ENCODE measurements at regions not wholly inside any gene's neighbourhood (a gene's known extent, or its start where the extent isn't known, plus 50 kb on each side); places are given as distances from the start of the nearest gene placed in this dataset.
"Not testable (repeated sequence)": the region's sequence is repeated elsewhere in the genome, so short reads cannot be mapped to it uniquely, and the experiment has no call there.

DNA sequence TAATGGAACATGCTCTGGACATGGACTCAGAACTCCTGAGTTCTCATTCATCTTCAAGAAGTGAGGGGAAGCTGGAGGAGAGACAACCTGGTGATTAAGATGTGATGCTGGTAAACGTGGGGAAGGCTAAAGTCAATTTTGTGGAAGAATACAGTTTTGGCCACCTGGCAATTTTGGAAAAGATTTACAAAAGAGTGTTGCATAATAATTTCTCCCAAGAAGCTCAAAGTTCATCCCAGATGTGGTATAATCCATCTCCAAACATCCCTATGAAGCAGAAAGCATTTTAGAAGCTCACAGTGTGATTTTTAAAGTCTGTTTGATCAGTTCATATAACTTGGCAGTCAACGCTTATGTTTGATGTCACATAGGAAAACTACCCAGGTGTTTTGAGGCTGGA, 208.7 kb downstream of the LMX1A start:
- no peak for DNase-seq (ENCODE audit: low read depth in 2 of 2)

DNA sequence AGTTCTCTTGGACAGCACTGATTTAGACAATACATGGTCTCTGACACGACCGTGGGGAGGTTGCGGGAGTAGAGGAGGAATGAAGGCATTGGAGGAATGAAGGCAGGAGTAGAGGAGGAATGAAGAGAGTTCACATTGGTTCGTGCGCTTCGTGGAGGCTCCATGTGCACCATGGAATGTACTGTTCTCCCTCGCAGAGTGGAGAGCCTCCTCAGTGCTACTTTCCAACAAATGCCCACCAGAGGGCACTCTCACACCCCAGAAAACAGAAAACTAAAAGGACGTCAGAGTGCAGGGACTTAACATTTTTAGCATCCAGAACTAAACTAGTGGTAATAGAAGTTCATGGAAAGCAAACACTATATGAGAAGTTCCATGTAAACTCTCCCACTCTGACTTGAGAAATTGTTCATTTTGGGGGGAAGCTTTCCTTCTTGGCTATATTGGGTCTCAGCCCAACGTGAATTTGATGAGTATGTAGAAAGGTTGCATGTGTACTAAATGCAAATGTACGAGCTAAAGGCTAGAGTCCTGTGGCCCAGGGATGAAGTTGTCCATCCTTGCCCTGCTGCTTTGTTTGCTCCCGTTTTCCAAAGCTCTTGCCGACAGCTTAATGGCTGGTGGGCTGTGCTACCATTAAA, 211.6 kb downstream of the LMX1A start:
- DNase-seq (ENCODE audit: low read depth in 2 of 2) = peak; percentile 6 to 7

DNA sequence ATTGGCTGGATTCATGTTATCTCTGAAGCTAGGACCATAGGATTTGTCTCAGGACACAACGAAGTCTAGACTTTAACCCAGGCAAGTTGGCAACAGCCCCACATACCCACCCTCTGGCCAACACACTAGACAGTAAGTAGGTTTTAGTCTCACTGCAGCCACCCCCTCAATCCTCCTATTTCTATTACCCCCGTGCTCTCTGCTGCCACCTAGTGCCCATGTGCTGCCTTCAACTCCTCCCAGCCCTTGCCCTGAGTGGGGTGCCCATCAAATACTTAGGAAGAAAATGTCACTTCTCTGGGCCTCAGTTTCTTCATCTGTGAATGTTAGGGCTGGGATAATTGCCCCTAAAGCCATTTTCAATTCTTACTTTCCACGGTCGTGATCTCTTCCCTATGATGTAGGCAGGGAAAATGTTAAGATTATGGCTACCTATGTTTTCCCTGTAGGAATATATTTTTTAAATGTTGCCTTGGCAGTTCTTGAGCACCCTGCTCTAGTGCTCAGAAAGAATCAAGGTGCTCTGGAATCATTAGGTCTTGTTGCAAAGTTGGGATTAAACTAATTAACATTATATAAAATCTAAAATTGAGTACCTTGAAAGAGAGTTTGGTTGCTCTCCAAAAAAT, 213.0 kb downstream of the LMX1A start:
- DNase-seq (ENCODE audit: low read depth in 2 of 2) = peak; percentile 8 to 16

DNA sequence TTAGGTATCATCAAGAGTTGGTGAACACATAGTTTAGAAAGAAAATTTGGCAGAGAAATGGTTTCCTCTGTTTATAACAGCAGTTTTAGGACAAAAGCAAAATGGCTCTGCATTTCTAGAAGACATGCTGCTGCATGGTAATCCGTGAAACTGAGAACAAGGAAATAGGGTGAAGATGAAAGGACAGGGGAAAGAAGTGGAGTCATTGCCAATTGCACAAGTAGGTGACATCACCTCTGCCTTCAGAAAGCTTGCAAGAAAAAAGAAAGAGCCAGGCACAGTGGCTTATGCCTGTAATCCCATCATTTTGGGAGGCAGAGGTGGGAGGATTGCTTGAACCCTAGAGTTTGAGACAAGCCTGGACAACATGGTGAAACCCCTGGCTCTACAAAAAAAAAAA, 217.6 kb downstream of the LMX1A start:
- no peak for DNase-seq (ENCODE audit: low read depth in 2 of 2)

DNA sequence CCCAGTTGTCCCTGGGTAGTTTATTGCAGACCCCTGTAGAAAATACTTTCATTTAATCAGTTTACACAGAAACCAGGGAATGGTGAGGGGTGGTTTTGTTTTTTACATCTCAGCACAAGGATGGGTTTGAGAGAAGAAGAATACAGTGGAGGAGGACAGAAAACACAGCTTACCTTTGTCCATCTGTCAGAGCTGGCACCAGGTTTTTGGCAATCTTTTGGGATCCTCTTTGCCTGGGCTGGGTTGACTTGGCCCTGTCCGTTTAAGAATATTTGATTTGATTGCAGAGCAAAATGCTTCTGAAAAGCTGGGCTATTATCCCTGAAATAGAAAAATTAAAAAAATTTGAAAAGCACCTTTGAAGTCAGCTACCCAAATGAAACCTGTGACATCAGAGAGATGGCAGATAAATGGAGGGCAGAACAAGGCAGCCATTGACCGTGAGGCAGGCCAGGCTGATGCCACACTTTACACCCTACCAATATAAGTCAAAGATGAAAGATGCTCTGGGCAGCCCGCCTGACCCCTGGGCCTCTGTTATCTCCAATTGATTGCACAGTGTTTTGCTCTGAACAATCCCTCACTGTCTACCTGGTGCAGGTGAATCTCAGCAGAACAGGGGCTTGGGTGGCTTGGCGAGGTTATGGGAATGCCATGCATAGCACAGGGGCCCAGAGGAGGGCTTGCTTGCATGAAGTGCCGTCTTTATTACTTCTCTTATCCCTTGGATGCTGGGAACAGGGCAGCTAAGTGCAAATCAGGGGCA, 218.8 kb downstream of the LMX1A start:
- no peak for DNase-seq (ENCODE audit: low read depth in 2 of 2)

DNA sequence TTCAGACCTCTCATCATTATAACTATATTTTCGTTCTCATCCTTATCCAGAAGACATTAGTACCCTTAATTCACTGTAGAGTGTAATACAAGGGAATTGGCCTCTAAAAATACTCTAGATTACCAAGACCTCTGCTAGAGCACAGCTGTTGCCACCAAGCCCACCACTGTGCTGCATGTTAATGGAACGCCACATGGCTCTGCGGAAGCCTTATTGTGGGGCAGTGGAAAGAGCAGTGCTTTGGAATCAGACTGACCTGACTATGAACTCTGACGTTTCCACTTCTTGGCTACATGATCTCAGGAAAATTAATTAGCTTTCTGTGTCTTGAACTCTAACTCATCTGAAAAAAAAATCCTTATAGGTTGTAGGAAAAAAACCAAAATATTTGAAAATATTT, 222.1 kb downstream of the LMX1A start:
- DNase-seq (ENCODE audit: low read depth in 2 of 2) = no peak

DNA sequence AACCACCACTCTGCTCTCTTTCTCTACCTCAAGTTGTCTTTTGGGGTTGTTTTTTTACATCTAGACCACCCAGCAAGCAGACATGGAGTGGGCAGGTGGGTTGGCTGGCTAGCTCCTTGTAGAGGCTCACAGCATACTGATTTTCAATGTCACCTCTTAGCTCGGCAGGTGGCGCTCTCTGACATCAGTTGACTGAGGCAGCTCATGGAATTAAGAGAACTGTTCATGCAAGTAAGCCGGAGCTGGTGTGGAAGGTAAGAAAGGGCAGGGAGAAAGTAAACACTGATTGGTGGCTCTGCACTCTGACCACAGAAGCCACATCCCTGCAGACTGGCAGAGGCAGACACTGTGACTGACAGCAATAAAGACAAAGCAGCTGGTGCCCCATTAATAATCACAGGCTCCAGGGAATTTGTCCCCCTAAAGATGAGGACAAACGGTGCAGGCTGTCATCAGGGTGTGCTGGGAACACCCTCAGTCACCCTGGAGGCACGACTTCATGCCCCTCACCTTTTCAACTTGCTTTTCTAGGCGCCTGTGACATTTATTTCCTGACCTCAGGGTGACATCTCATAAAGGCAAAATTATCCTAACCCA, 226.8 kb downstream of the LMX1A start:
- DNase-seq (ENCODE audit: low read depth in 2 of 2) = peak; percentile 4 to 22

DNA sequence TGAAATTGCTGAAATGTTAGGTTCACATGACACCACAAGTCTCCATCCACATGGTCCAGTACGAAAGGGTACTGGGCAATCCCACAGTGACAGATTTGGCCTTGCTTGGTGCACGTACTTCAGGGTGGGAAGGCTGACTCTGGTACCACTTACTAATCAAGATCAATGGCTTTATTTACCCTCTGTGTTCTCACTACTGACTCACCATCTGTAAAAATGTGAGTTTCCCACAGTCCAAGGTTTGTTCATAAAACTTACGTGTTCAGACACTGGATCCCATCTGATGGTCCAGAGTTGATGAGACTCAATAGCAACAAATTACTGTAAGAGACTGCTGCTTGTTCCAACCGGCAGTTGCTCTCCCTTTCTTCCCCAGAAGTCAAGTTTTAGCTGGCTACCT, 231.7 kb downstream of the LMX1A start:
- DNase-seq (ENCODE audit: low read depth in 2 of 2) = no peak

DNA sequence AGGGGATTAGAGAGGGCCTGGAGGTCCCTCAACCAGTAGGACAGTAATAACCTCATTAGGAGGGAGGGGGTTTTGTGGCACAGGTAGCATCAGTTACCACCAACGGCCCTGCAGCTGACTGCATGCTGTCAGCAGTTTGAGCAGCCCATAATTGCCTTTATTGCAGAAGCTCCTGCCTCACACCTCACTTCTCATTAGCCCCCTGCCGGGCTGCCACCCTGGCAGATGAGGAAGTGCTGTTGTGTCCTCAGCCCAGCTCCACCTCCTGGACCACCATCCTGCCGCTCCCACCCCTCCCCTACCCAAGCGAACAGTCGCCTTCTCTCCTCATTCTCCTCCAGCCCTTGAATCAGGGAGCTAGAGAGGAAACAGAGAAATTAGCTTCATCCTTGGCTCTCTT, 237.4 kb downstream of the LMX1A start:
- DNase-seq (ENCODE audit: low read depth in 2 of 2) = no peak

DNA sequence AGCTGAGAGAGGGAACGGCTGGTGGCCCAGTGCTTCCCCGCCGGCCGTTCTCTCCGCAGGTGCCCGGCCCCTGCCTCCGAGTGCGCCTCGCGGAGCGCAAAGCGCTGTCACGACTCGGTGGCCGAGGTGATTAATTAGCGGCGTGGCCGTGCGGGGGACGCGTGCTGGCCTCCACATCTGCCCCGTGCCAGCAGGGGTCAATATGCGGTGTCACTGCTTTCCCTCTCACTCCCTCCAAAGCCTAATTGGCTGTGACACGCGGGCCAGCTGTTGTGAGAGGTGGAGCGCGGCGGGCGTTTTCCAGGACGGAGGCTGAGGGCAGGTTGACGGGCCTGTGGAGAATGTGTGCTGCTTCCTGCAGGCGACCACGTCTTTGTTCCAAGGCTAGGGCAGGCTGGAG, 239.0 kb downstream of the LMX1A start:
- no peak for DNase-seq (ENCODE audit: low read depth in 2 of 2)

DNA sequence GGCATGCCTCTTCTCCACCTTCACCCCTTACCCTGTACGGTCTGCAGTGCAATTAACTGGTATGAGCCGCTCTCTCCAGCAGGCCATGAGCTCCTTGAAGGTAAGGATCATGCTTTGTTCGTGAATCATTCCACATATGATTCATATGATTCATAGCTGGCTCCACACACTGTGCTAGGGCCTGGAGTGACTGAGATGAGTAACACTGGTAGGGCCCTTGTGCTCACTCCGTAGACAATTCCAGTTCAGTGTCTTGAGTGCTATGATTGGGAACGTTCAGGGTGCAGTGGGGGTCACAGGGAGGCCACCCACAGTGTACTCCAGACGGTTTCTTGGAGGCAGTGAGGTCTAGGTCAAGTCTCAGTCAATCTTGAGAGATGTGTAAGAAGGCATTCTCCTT, 239.8 kb downstream of the LMX1A start:
- no peak for DNase-seq (ENCODE audit: low read depth in 2 of 2)

DNA sequence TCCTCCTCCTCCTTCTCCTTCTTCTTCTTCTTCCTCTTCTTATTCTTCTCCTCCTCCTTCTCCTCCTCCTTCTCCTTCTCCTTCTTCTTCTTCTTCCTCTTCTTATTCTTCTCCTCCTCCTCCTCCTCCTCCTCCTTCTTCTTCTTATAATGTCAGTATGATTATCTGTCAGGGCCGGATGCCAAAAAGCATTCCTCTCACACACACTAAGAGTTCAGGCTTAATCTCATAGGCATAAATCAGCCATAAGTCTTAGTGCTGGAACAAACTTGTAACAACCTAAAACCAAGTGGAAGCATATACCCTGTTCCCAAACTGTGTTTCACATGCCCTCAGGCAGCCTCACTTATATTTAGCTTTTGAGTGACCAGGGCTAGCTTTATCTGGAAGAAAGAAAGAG, 240.3 kb downstream of the LMX1A start:
- DNase-seq (ENCODE audit: low read depth in 2 of 2) = no peak

DNA sequence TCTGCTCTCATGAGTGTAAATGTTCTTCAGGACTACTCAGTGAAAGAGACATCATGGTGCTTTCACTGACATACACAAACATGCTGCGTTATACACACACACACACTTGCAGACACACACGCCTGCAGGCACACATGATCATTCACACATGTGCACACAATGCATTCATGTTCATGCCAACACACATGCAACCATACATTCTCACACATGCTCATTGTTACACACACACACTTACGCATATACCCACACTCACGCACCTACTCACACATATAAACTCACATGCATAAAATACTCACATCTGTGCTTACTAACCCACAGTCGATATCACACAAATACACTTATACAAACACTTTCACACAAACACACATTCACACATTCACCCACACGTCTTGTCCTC, 241.6 kb downstream of the LMX1A start:
- no peak for DNase-seq (ENCODE audit: low read depth in 2 of 2)

DNA sequence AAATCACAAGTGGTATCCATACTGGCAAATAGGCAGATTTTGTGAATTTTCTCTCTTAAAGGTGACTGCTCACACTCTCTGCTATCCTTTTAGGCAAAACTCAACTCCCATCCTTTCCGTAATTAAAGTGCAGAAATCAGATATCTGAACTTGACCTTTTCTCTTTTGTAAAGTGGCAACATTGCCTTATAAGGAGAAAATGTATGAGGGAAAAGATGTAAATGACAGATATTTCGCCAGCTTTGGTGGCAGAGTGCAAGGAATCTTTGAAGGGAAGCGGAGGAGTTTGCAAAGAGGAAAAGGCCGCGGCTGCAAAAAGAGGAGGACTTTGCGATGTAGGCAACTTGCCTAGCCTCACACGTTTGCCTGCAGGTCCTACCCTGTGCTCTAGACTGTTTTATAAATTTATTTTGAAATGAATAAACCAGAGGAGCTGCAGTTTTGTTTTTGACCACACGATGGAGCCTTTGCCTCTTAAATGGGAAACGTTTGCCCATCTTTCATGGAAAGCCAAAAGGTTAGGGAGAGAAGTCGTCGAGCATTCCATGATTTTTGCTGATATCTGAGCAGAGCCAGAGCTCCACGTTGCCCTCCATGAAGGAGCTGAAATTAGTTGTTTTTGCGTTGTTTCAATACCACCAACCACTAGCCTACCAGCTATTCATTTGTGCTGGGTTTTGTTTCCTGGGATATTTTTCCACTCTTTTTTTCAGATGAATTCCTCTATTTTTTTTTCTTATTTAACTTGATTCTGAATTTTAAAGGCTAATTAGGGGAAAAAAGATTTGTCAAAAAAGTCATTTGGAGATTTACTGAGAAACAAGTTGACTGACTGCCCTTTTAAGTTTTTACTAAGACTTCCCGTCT, 242.3 kb downstream of the LMX1A start:
- no peak for DNase-seq (ENCODE audit: low read depth in 2 of 2)

DNA sequence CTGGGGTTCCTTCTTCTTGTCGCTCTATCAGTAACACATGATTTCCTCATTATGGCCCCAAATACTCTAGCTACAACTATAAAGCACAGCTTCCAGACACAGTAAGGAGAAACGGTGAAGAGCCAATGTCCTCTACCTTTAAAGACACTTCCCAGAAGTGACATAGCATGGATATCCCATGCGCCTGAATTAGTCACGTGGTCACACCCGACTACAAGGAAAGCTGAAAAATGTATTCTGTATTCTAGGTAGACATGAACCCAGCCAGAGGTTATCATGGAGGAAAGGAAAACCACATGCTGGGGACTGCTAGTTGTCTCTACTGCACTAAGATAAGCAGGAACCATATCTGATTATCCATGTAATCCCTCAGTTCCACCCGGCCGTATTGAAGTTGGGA, 244.3 kb downstream of the LMX1A start:
- DNase-seq (ENCODE audit: low read depth in 2 of 2) = no peak

DNA sequence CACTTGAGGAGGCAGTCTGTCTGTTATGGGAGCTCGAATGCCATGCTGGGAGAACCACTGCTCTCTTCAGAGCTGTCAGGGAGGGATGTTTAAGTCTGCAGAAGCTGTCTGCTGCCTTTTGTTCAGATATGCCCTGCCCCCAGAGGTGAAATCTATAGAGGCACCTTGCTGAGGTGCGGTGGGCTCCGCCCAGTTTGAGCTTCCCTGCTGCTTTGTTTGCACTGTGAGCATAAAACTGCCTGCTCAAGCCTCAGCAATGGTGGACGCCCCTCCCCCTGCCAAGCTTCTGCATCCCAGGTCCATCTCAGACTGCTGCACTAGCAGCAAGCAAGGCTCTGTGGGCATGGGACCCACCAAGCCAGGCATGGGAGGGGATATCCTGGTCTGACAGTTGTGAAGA, 247.5 kb downstream of the LMX1A start:
- no peak for DNase-seq (ENCODE audit: low read depth in 2 of 2)

DNA sequence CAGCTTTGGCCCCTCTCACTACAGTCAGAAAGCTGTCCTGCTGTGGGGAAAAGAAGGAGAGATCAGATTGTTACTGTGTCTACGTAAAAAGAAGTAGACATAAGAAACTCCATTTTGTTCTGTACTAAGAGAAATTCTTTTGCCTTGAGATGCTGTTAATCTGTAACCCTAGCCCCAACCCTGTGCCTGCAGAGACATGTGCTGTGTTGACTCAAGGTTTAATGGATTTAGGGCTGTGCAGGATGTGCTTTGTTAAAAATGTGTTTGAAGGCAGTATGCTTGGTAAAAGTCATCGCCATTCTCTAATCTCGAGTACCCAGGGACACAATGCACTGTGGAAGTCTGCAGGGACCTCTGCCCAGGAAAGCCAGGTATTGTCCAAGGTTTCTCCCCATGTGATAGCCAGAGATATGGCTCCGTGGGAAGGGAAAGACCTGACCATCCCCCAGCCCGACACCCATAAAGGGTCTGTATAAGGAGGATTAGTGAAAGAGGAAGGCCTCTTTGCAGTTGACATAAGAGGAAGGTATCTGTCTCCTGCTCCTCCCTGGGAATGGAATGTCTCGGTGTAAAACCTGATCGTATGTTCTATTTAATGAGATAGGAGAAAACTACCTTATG, 263.9 kb downstream of the LMX1A start:
- not testable (repeated sequence) for DNase-seq (ENCODE audit: low read depth in 2 of 2)

DNA sequence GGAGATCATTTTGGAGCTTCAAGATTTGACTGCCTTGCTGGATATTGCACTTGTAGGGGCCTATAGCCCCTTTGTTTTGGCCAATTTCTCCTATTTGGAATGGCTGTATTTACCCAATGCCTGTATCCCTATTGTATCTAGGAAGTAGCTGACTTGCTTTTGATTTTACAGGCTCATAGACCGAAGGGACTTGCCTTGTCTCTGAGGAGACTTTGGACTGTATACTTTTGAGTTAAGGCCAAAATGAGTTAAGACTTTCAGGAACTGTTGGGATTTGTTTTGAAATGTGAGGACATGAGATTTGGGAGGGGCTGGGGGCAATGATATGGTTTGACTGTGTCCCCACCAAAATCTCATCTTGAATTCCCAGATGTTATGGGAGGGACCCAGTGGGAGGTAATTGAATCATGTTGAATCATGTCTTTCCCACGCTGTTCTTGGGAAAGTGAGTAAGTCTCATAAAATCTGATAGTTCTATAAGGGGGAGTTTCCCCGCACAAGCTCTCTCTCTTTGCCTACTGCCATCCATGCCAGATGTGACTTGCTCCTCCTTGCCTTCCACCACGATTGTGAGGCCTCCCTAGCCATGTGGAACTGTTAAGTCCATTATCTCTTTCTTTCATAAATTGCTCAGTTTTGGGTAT, 276.1 kb downstream of the LMX1A start:
- DNase-seq (ENCODE audit: low read depth in 2 of 2) = no peak

DNA sequence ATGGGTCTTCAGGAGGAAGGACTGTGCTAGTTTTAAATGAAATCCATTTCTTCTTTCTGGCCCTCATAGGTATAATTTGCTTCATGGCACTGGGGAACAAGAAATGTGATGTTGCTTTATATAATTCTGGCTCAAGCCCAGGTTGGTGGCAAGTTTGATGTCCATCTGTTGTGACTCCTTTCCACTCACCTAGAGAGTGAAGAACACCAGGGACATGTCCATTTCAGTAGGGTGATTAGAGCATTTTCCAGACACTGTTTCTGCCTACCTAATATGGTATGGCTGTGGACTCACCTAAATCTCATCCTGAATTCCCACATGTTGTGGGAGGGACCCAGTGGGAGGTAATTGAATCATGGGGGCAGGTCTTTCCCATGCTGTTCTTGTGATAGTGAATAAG, 278.1 kb downstream of the LMX1A start:
- DNase-seq (ENCODE audit: low read depth in 2 of 2) = no peak

DNA sequence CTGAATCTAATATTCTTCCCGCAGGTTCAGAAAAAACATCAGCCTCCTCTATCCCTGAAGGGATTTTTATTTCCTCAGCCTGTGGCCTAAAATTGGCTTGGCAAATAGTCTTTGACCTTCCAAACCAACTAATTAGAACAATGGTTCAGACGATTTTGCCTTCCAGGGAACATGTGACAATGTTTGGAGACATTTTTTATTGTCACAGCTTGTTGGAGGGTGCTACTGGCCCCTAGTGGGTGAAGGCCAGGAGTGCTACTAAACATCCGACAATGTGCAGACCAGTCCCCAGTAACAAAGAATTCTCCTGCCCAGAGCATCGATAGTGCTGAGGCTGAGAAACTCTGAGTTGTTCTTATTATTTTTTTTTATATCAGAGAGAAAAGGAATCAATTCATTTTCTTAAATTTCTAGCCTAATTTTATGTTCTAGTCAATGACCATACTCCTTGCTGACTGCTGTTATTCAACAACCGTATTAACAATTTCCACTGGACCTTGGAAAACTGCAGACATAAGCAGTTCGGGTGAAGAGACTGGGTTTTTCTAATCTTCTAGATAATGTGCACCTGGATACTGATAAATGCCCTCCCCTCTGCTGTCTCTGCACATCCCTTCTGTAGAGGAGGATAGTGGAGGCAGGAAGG, 280.7 kb downstream of the LMX1A start:
- no peak for DNase-seq (ENCODE audit: low read depth in 2 of 2)

All from stimulated activated CD8-positive, alpha-beta memory T cell treated with anti-CD3 and anti-CD28 coated beads, Interleukin-2, amount 100 ng/mL, for 48 hours (primary cell).